Mesendoderm (in vitro differentiated cells): ENCODE measurements at regions not wholly inside any gene's neighbourhood (a gene's known extent, or its start where the extent isn't known, plus 50 kb on each side); places are given as distances from the start of the nearest gene placed in this dataset.
A peak's percentile ranks its signal among the peaks of the same experiment; 100 is the strongest.

Experiments used
- DNase-seq: peaks from one replicate; pipeline ENCODE4 v3.0.0; 2013
- H2AK5ac ChIP-seq: 2 replicates; pipeline ENCODE4 v1.6.1; 2013; ENCODE audit warnings: low read length, inconsistent platforms
- H2BK120ac ChIP-seq: 2 replicates; pipeline ENCODE4 v1.6.1; 2013; ENCODE audit warnings: low read depth, mild to moderate bottlenecking, low read length, moderate library complexity, mixed read lengths
- H2BK15ac ChIP-seq: replicated peaks from 2 replicates; pipeline ENCODE4 v1.6.1; 2013; ENCODE audit warnings: low read depth, mild to moderate bottlenecking, moderate library complexity
- H2BK5ac ChIP-seq: 2 replicates; pipeline ENCODE4 v1.6.1; 2013; ENCODE audit warnings: low read length, inconsistent platforms
- H3K18ac ChIP-seq: 2 replicates; pipeline ENCODE4 v1.6.1; 2013; ENCODE audit warnings: mild to moderate bottlenecking, low read length, mixed read lengths
- H3K23ac ChIP-seq: one replicate; pipeline ENCODE4 v1.6.1; 2013; ENCODE audit warnings: low read length
- H3K27ac ChIP-seq: 2 replicates; pipeline ENCODE4 v1.5.1; 2013; ENCODE audit warnings: low read depth, mild to moderate bottlenecking, inconsistent platforms, low read length, moderate library complexity
- H3K27me3 ChIP-seq: 2 replicates; pipeline ENCODE4 v1.6.1; 2013; ENCODE audit warnings: low read length, control low read depth, mild to moderate bottlenecking, inconsistent platforms; ENCODE audit not compliant: insufficient read depth, poor library complexity
- H3K36me3 ChIP-seq: 2 replicates; pipeline ENCODE4 v1.6.1; 2013; ENCODE audit warnings: low read length, inconsistent platforms; ENCODE audit not compliant: control insufficient read depth, insufficient read depth
- H3K4ac ChIP-seq: one replicate; pipeline ENCODE4 v1.6.1; 2013; ENCODE audit warnings: low read depth, mild to moderate bottlenecking, low read length, moderate library complexity
- H3K4me1 ChIP-seq: 2 replicates; pipeline ENCODE4 v1.6.1; 2013; ENCODE audit warnings: low read depth, low read length, inconsistent platforms; ENCODE audit not compliant: control insufficient read depth
- H3K4me2 ChIP-seq: 2 replicates; pipeline ENCODE4 v1.6.1; 2013; ENCODE audit warnings: low read length
- H3K4me3 ChIP-seq: 2 replicates; pipeline ENCODE4 v1.5.1; 2013; ENCODE audit warnings: mild to moderate bottlenecking, low read length
- H3K56ac ChIP-seq: one replicate; pipeline ENCODE4 v1.6.1; 2013; ENCODE audit warnings: low read length
- H3K79me1 ChIP-seq: 2 replicates; pipeline ENCODE4 v1.6.1; 2013; ENCODE audit warnings: low read length, inconsistent platforms
- H3K79me2 ChIP-seq: 2 replicates; pipeline ENCODE4 v1.6.1; 2013; ENCODE audit warnings: mild to moderate bottlenecking, low read length; ENCODE audit not compliant: control insufficient read depth, insufficient read depth
- H3K9ac ChIP-seq: 2 replicates; pipeline ENCODE4 v1.6.1; 2013; ENCODE audit warnings: low read length, inconsistent platforms
- H4K5ac ChIP-seq: one replicate; pipeline ENCODE4 v1.6.1; 2013; ENCODE audit warnings: low read length
- H4K8ac ChIP-seq: one replicate; pipeline ENCODE4 v1.6.1; 2013; ENCODE audit warnings: low read depth, mild to moderate bottlenecking, control low read depth, low read length, moderate library complexity
- WGBS: extraction: QIAGEN DNeasy Blood & Tissue Kit; methylation state at CpG from one replicate; pipeline ENCODE4 v1.1.7; 2013; ENCODE audit warnings: low lambda C conversion rate, missing lambda C conversion rate; ENCODE audit not compliant: insufficient coverage; ENCODE audit errors: extremely low coverage; 5-methylcytosine and 5-hydroxymethylcytosine counted together

- Histone ChIP-seq H2BK15ac (no peak overlapping the region), H2AK5ac (no peak overlapping the region), H2BK5ac (no peak overlapping the region), H4K8ac (no peak overlapping the region), H3K36me3 (no peaks in the 10 kb centered on the region), H3K4me2 (no peak overlapping the region), H3K4ac (no peak overlapping the region), H3K27ac (peak overlapping the region; percentile 51), H3K4me3 (no peak overlapping the region), H3K79me2 (no peaks in the 10 kb centered on the region), H3K56ac (no peak overlapping the region), H3K4me1 (no peaks in the 10 kb centered on the region), H3K27me3 (no peaks in the 10 kb centered on the region), H3K9ac (no peak overlapping the region), H3K23ac (no peak overlapping the region), H2BK120ac (peak overlapping the region; percentile 2), H4K5ac (no peak overlapping the region), H3K79me1 (no peaks in the 10 kb centered on the region), H3K18ac (peak overlapping the region; percentile 68)
- peak; percentile 54 for DNase-seq
- no CpG with 5 or more reads among the region's 5 CpGs for WGBS
These were observed 696.7 kb upstream of the SOX11 start for GRCh38 chr2:4995466-4995865.

DNA sequence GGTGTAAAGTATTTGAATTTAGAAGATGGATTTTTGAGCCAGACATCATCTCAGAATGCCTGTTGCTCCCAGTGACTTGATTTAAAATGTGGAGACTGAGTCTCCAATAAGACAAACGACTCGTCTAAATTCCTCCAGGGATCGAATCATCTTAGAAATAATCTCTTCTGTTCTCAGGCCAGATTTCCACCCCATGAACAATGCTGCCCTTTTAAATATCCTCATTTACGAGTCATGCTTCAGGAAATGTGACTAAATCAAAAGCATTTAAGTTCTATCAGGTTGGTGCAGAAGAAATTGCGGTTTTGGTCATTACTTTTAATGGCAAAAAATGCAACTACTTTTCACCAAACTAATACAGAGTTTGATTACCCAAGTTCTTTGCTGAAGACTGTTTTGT, 684.6 kb upstream of the SOX11 start:
- Histone ChIP-seq H2AK5ac (no peak overlapping the region), H3K9ac (no peak overlapping the region), H2BK15ac (peak overlapping the region; percentile 36), H3K18ac (no peak overlapping the region), H3K4ac (no peak overlapping the region), H4K8ac (no peak overlapping the region), H3K23ac (no peak overlapping the region), H3K4me3 (no peak overlapping the region), H3K79me2 (no peaks in the 10 kb centered on the region), H3K4me1 (peaks cover 2% of the 10 kb centered on the region), H3K79me1 (no peaks in the 10 kb centered on the region), H4K5ac (no peak overlapping the region), H3K56ac (no peak overlapping the region), H3K27ac (no peak overlapping the region), H2BK120ac (no peak overlapping the region), H3K36me3 (no peaks in the 10 kb centered on the region), H2BK5ac (no peak overlapping the region), H3K27me3 (no peaks in the 10 kb centered on the region), H3K4me2 (no peak overlapping the region)
- no peak for DNase-seq
- WGBS, result no CpG with 5 or more reads among the region's 5 CpGs

- WGBS, result no CpG with 5 or more reads among the region's 5 CpGs
These were observed 672.9 kb upstream of the SOX11 start for GRCh38 chr2:5019324-5019723.

DNA sequence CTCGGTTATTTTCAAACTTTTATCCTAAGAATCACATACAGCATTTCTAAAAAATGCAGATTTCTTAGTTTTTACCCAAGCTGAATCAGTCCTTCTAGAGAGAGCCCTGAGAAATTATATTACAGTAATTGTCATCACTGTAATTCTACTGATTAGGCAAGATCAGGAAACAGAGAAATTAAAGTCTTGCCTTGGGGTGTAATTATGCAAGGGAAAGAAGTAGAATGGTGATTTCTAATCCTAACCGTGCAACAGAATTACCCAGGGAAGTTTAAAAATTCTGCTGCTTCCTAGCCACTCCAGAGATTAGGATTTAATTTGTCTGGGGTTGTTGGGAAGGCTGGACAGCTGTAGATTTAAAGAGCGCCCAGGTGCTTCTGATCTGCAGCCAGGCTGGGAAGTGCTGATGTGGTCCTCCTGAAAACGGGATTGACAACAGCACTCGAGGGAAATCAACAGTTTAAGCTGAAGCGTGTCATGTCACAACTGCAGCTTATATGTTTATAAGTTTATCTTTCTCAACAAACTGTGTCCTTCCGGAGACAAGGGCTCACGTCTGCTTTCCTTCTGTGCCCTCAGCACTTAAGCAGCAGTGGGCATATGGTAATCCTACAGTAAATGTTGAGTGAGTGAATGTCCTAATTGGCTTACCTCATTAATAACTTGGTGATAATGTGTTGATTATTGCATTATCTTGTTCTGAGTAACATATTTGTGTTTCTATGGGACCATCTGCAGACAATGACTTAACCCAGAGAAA, 671.9 kb upstream of the SOX11 start:
- no peak overlapping the region for H3K27ac ChIP-seq
- no peak overlapping the region for H3K56ac ChIP-seq
- no CpG with 5 or more reads among the region's 8 CpGs for WGBS
- peak overlapping the region; percentile 56 for H3K18ac ChIP-seq
- no peak overlapping the region for H3K23ac ChIP-seq
- H3K4me2 ChIP-seq, result no peak overlapping the region
- H3K4ac ChIP-seq, result no peak overlapping the region
- no peaks in the 10 kb centered on the region for H3K79me1 ChIP-seq
- no peak overlapping the region for H2AK5ac ChIP-seq
- no peak for DNase-seq
- no peak overlapping the region for H3K9ac ChIP-seq
- H2BK5ac ChIP-seq, result no peak overlapping the region
- H3K27me3 ChIP-seq, result no peaks in the 10 kb centered on the region
- no peak overlapping the region for H2BK120ac ChIP-seq
- H3K36me3 ChIP-seq, result no peaks in the 10 kb centered on the region
- no peak overlapping the region for H2BK15ac ChIP-seq
- H3K4me3 ChIP-seq, result no peak overlapping the region
- H4K5ac ChIP-seq, result no peak overlapping the region
- H4K8ac ChIP-seq, result no peak overlapping the region
- H3K79me2 ChIP-seq, result no peaks in the 10 kb centered on the region
- peaks cover 4% of the 10 kb centered on the region for H3K4me1 ChIP-seq

More at GRCh38 chr2:5019324-5019723, 672.9 kb upstream of the SOX11 start:
- no peak overlapping the region for H3K23ac ChIP-seq
- no peaks in the 10 kb centered on the region for H3K36me3 ChIP-seq
- no peaks in the 10 kb centered on the region for H3K79me2 ChIP-seq
- no peaks in the 10 kb centered on the region for H3K27me3 ChIP-seq
- no peaks in the 10 kb centered on the region for H3K79me1 ChIP-seq
- H3K4me3 ChIP-seq, result no peak overlapping the region
- no peak overlapping the region for H3K27ac ChIP-seq
- H3K4me1 ChIP-seq, result peaks cover 4% of the 10 kb centered on the region
- no peak for DNase-seq
- H2BK120ac ChIP-seq, result no peak overlapping the region
- no peak overlapping the region for H3K4ac ChIP-seq
- H4K5ac ChIP-seq, result no peak overlapping the region
- no peak overlapping the region for H3K4me2 ChIP-seq
- H3K56ac ChIP-seq, result no peak overlapping the region
- no peak overlapping the region for H3K9ac ChIP-seq
- no peak overlapping the region for H4K8ac ChIP-seq
- H2BK15ac ChIP-seq, result no peak overlapping the region
- H2BK5ac ChIP-seq, result no peak overlapping the region
- no peak overlapping the region for H2AK5ac ChIP-seq
- H3K18ac ChIP-seq, result no peak overlapping the region

DNA sequence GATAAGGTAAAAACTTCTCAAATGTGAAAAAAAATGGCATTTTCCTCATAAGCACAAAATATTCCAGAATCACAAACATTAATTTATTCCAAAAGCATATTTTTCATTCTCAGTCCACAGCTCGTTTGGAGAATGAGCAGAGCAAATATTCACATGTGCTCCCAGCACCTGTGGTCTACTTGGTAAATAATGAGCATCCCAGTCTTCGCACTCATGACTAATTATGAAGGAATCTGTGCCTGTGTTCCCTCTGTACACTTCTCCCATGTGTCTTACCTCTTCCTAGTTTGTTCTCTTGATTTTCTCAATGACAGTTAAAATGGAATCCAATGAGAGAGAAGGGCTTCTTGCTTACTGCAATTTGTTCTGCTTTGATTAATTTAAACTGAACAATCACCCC, 671.0 kb upstream of the SOX11 start:
- DNase-seq, result no peak
- Histone ChIP-seq H2BK120ac (no peak overlapping the region), H3K79me1 (no peaks in the 10 kb centered on the region), H4K8ac (no peak overlapping the region), H4K5ac (no peak overlapping the region), H3K27ac (no peak overlapping the region), H3K36me3 (no peaks in the 10 kb centered on the region), H3K9ac (no peak overlapping the region), H3K56ac (no peak overlapping the region), H2BK15ac (no peak overlapping the region), H2AK5ac (no peak overlapping the region), H2BK5ac (no peak overlapping the region), H3K23ac (no peak overlapping the region), H3K4me2 (no peak overlapping the region), H3K4me3 (no peak overlapping the region), H3K4ac (no peak overlapping the region), H3K4me1 (peaks cover 4% of the 10 kb centered on the region), H3K18ac (no peak overlapping the region), H3K27me3 (no peaks in the 10 kb centered on the region), H3K79me2 (no peaks in the 10 kb centered on the region)
- no CpG with 5 or more reads among the region's 2 CpGs for WGBS

- H3K27ac ChIP-seq, result no peak overlapping the region
- H3K4me2 ChIP-seq, result no peak overlapping the region
- H3K79me1 ChIP-seq, result no peaks in the 10 kb centered on the region
- no peak overlapping the region for H3K23ac ChIP-seq
- H3K4me3 ChIP-seq, result no peak overlapping the region
- WGBS, result no CpG with 5 or more reads among the region's 3 CpGs
- no peak overlapping the region for H2BK5ac ChIP-seq
- no peak overlapping the region for H2AK5ac ChIP-seq
- no peak overlapping the region for H3K9ac ChIP-seq
- no peaks in the 10 kb centered on the region for H3K36me3 ChIP-seq
- no peak overlapping the region for H3K4ac ChIP-seq
- no peak overlapping the region for H3K56ac ChIP-seq
- H2BK120ac ChIP-seq, result no peak overlapping the region
- H4K5ac ChIP-seq, result no peak overlapping the region
- H4K8ac ChIP-seq, result no peak overlapping the region
- no peak for DNase-seq
- no peak overlapping the region for H3K18ac ChIP-seq
- H2BK15ac ChIP-seq, result no peak overlapping the region
- peaks cover 4% of the 10 kb centered on the region for H3K4me1 ChIP-seq
- H3K27me3 ChIP-seq, result no peaks in the 10 kb centered on the region
- H3K79me2 ChIP-seq, result no peaks in the 10 kb centered on the region
These were observed 670.1 kb upstream of the SOX11 start for GRCh38 chr2:5022061-5022460.
